IMR-90 (cell line): ENCODE measurements at regions not wholly inside any gene's neighbourhood (a gene's known extent, or its start where the extent isn't known, plus 50 kb on each side); places are given as distances from the start of the nearest gene placed in this dataset.

ENCODE experiments used
- ATAC-seq: fragments of 200-7000 bp; cut with Tn5 transposase; 2 replicates; pipeline ENCODE4 v1.9.1; 2020; ENCODE audit warnings: low read depth, mild to moderate bottlenecking, moderate library complexity
- BruUV-seq: library from RNA; stranded (reverse); fragments of 400-500 nt; replicated peaks from 2 replicates; lab custom pipeline; 2021; lab: Mats Ljungman, UMichigan
- CTCF ChIA-PET: fragments of 300-600 bp; formaldehyde crosslinking; extraction: SDS; loops from one replicate; lab custom pipeline; 2021; ENCODE audit warnings: antibody characterized with exemption; lab: Yijun Ruan, JAX
- POLR2A ChIA-PET: fragments of 300-600 bp; sonication (Branson Sonifier 250); formaldehyde crosslinking; loops from one replicate; lab custom pipeline; 2022; ENCODE audit warnings: antibody characterized with exemption; ENCODE audit not compliant: unreplicated experiment; lab: Charles Lee
- DNase-seq: peaks from one replicate; pipeline ENCODE4 v3.0.0; 2013
- H2AFZ ChIP-seq: replicated peaks from 2 replicates; pipeline ENCODE3; 2013; ENCODE audit warnings: low read length, mild to moderate bottlenecking; ENCODE audit not compliant: poor library complexity
- H2AK5ac ChIP-seq: 2 replicates; pipeline ENCODE4 v1.6.1; 2013; ENCODE audit warnings: low read depth, low read length, inconsistent platforms
- H2AK9ac ChIP-seq: replicated peaks from 2 replicates; pipeline ENCODE3; 2013; ENCODE audit warnings: mild to moderate bottlenecking, low read depth, low read length, moderate library complexity; ENCODE audit not compliant: poor library complexity
- H2BK120ac ChIP-seq: 2 replicates; pipeline ENCODE4 v1.6.1; 2013; ENCODE audit warnings: low read depth, low read length, inconsistent platforms
- H2BK15ac ChIP-seq: 3 replicates; pipeline ENCODE4 v1.6.1; 2013; ENCODE audit warnings: low read depth, low read length, inconsistent platforms
- H2BK20ac ChIP-seq: 2 replicates; pipeline ENCODE4 v1.6.1; 2013; ENCODE audit warnings: low read depth, mild to moderate bottlenecking, inconsistent platforms, low read length, moderate library complexity
- H2BK5ac ChIP-seq: 2 replicates; pipeline ENCODE4 v1.6.1; 2013; ENCODE audit warnings: mild to moderate bottlenecking, low read depth, low read length, inconsistent platforms; ENCODE audit not compliant: poor library complexity, severe bottlenecking
- H3K14ac ChIP-seq: replicated peaks from 2 replicates; pipeline ENCODE4 v1.6.1; 2013; ENCODE audit warnings: low read depth, low read length, inconsistent platforms
- H3K18ac ChIP-seq: 2 replicates; pipeline ENCODE4 v1.6.1; 2013; ENCODE audit warnings: low read depth, low read length, control low read depth
- H3K23ac ChIP-seq: 2 replicates; pipeline ENCODE4 v1.6.1; 2013; ENCODE audit warnings: low read depth, low read length, inconsistent platforms
- H3K27ac ChIP-seq: 2 replicates; pipeline ENCODE4 v1.5.1; 2013; ENCODE audit warnings: mild to moderate bottlenecking, control low read depth, low read length; ENCODE audit not compliant: insufficient read depth
- H3K27me3 ChIP-seq: 2 replicates; pipeline ENCODE4 v1.6.1; 2013; ENCODE audit warnings: low read length; ENCODE audit not compliant: control insufficient read depth, insufficient read depth
- H3K36me3 ChIP-seq: 2 replicates; pipeline ENCODE4 v1.6.1; 2013; ENCODE audit warnings: low read length, mixed read lengths; ENCODE audit not compliant: control insufficient read depth, insufficient read depth
- H3K4ac ChIP-seq: 2 replicates; pipeline ENCODE4 v1.6.1; 2013; ENCODE audit warnings: low read depth, low read length, inconsistent platforms
- H3K4me1 ChIP-seq: 2 replicates; pipeline ENCODE4 v1.6.1; 2013; ENCODE audit warnings: low read length, mixed read lengths; ENCODE audit not compliant: control insufficient read depth, insufficient read depth
- H3K4me2 ChIP-seq: 2 replicates; pipeline ENCODE4 v1.6.1; 2013; ENCODE audit warnings: low read depth, mild to moderate bottlenecking, control low read depth, low read length, moderate library complexity
- H3K4me3 ChIP-seq: 2 replicates; pipeline ENCODE4 v1.5.1; 2013; ENCODE audit warnings: low read depth, mild to moderate bottlenecking, control low read depth, low read length, moderate library complexity; ENCODE audit not compliant: insufficient read depth
- H3K56ac ChIP-seq: 2 replicates; pipeline ENCODE4 v1.6.1; 2013; ENCODE audit warnings: low read length, inconsistent platforms; ENCODE audit not compliant: insufficient read depth; ENCODE audit errors: extremely low read depth
- H3K79me1 ChIP-seq, 2 experiments: 2 replicates each; pipeline ENCODE4 v1.6.1; 2013; ENCODE audit warnings: low read length in 2 of 2, inconsistent platforms in 1 of 2, low read depth in 1 of 2
- H3K9ac ChIP-seq: 2 replicates; pipeline ENCODE4 v1.6.1; 2013; ENCODE audit warnings: low read depth, low read length, control low read depth
- H3K9me1 ChIP-seq: 2 replicates; pipeline ENCODE4 v1.6.1; 2013; ENCODE audit warnings: low read length, inconsistent platforms; ENCODE audit not compliant: insufficient read depth
- H3K9me3 ChIP-seq: 2 replicates; pipeline ENCODE4 v1.6.1; 2013; ENCODE audit warnings: low read length; ENCODE audit not compliant: control insufficient read depth, insufficient read depth
- H4K20me1 ChIP-seq: 2 replicates; pipeline ENCODE4 v1.6.1; 2013; ENCODE audit warnings: low read length, inconsistent platforms; ENCODE audit not compliant: insufficient read depth
- H4K5ac ChIP-seq: 2 replicates; pipeline ENCODE4 v1.6.1; 2013; ENCODE audit warnings: mild to moderate bottlenecking, low read depth, low read length, control low read depth
- H4K8ac ChIP-seq, 2 experiments: 2 replicates each; pipeline ENCODE4 v1.6.1; 2013; ENCODE audit warnings: low read depth in 2 of 2, low read length in 2 of 2, control low read depth in 1 of 2, inconsistent platforms in 1 of 2
- H4K91ac ChIP-seq: 2 replicates; pipeline ENCODE4 v1.6.1; 2013; ENCODE audit warnings: low read depth, low read length, inconsistent platforms; ENCODE audit not compliant: insufficient read depth
- BHLHE40 ChIP-seq: fragments of 150-350 bp; IDR thresholded peaks from 2 replicates; pipeline ENCODE4 v1.6.1; 2016; ENCODE audit warnings: mild to moderate bottlenecking, low read depth, low read length
- CHD1 ChIP-seq: IDR thresholded peaks from 2 replicates; pipeline ENCODE4 v1.6.1; 2012; ENCODE audit warnings: low read depth, low read length, improper control_type of control experiment
- ELK1 ChIP-seq: fragments of 150-350 bp; IDR thresholded peaks from 2 replicates; pipeline ENCODE4 v1.6.1; 2016; ENCODE audit warnings: low read depth, mild to moderate bottlenecking, low read length, moderate library complexity, borderline replicate concordance
- FOS ChIP-seq: fragments of 150-350 bp; IDR thresholded peaks from 2 replicates; pipeline ENCODE4 v1.6.1; 2016; ENCODE audit warnings: low read depth, low read length
- MAFK ChIP-seq: IDR thresholded peaks from 2 replicates; pipeline ENCODE4 v1.6.1; 2012; ENCODE audit warnings: low read depth, low read length, improper control_type of control experiment
- MAZ ChIP-seq: IDR thresholded peaks from 2 replicates; pipeline ENCODE4 v1.6.1; 2012; ENCODE audit warnings: low read depth, mild to moderate bottlenecking, low read length, improper control_type of control experiment, moderate library complexity, borderline replicate concordance
- MXI1 ChIP-seq: IDR thresholded peaks from 2 replicates; pipeline ENCODE4 v1.6.1; 2012; ENCODE audit warnings: low read depth, mild to moderate bottlenecking, low read length, moderate library complexity, borderline replicate concordance
- NFE2L2 ChIP-seq: fragments of 150-350 bp; IDR thresholded peaks from 2 replicates; pipeline ENCODE4 v1.6.1; 2016; ENCODE audit warnings: low read depth, mild to moderate bottlenecking, low read length
- POLR2A ChIP-seq: IDR thresholded peaks from 2 replicates; pipeline ENCODE4 v1.6.1; 2012; ENCODE audit warnings: mild to moderate bottlenecking, low read depth, low read length
- RAD21 ChIP-seq: IDR thresholded peaks from 2 replicates; pipeline ENCODE4 v1.6.1; 2012; ENCODE audit warnings: low read length, improper control_type of control experiment
- RCOR1 ChIP-seq: IDR thresholded peaks from 2 replicates; pipeline ENCODE4 v1.6.1; 2012; ENCODE audit warnings: mild to moderate bottlenecking, low read length, improper control_type of control experiment; ENCODE audit not compliant: insufficient replicate concordance
- RFX5 ChIP-seq: IDR thresholded peaks from 2 replicates; pipeline ENCODE4 v1.8.0; 2012; ENCODE audit warnings: low read depth, mild to moderate bottlenecking, low read length, moderate library complexity
- USF2 ChIP-seq: fragments of 150-350 bp; IDR thresholded peaks from 2 replicates; pipeline ENCODE4 v1.6.1; 2017; ENCODE audit warnings: mild to moderate bottlenecking, antibody characterized with exemption, low read length, low read depth
- WGBS, 2 experiments: methylation state at CpG; one replicate each; pipeline versions ENCODE4 v1.1.5 to v1.1.7; 2013; ENCODE audit warnings: missing lambda C conversion rate in 2 of 2; ENCODE audit not compliant: insufficient read length in 1 of 2; ENCODE audit errors: extremely low coverage in 2 of 2; 5-methylcytosine and 5-hydroxymethylcytosine counted together
- dilution Hi-C: fragments of 300-500 bp; cut with HindIII; formaldehyde crosslinking; loops from one replicate; pipeline ENCODE4 v1.14.3; 2018; ENCODE audit warnings: low sequenced_read_pairs; ENCODE audit not compliant: unreplicated experiment
- in situ Hi-C: fragments of 300-500 bp; cut with MboI; formaldehyde crosslinking; loops from 3 replicates; pipeline ENCODE4 v1.14.3; 2019; ENCODE audit warnings: low sequenced_read_pairs, inconsistent platforms, mixed read lengths
- intact Hi-C: fragments of 100-400 bp; cut with micrococcal nuclease; formaldehyde crosslinking; loops from 2 replicates; pipeline ENCODE4 v1.10.0; 2022

GRCh38 chr7:12865593-12865992 is 178.2 kb downstream of the ARL4A start:
- H3K9ac ChIP-seq, result no peak overlapping the region
- no peak overlapping the region for H2AK9ac ChIP-seq
- dilution Hi-C loops, result no loop called here
- ATAC-seq (no peak), DNase-seq (no peak)
- no peaks in the 10 kb centered on the region for H3K9me3 ChIP-seq
- H3K4me3 ChIP-seq, result no peak overlapping the region
- no peaks in the 10 kb centered on the region for H3K79me1 ChIP-seq
- H4K20me1 ChIP-seq, result no peaks in the 10 kb centered on the region
- CTCF ChIA-PET, result no interaction called here
- H3K18ac ChIP-seq, result no peak overlapping the region
- intact Hi-C loops, result no loop called here
- no peak overlapping the region for H3K14ac ChIP-seq
- H3K36me3 ChIP-seq, result no peaks in the 10 kb centered on the region
- H2AK5ac ChIP-seq, result no peak overlapping the region; the same call in 1 of the 2 replicates
- H4K5ac ChIP-seq, result no peak overlapping the region
- POLR2A ChIA-PET, result no interaction called here
- 0 out of 2 replicates have a peak, but pooled peaks cover 3% of the 10 kb centered on the region for H3K9me1 ChIP-seq
- no peak overlapping the region for H4K8ac ChIP-seq
- no peak overlapping the region for H3K23ac ChIP-seq
- H2BK20ac ChIP-seq, result no peak overlapping the region
- no peak overlapping the region for H3K4ac ChIP-seq
- no peak overlapping the region for H4K91ac ChIP-seq
- H3K27me3 ChIP-seq, result no peaks in the 10 kb centered on the region
- H3K4me2 ChIP-seq, result no peak overlapping the region
- BruUV-seq, result no TSS peak
- H2AFZ ChIP-seq, result no peak overlapping the region
- no peaks in the 10 kb centered on the region for H3K4me1 ChIP-seq
- H2BK15ac ChIP-seq, result no peak overlapping the region
- TF ChIP-seq USF2, result no peak
- TF ChIP-seq RFX5, result no peak
- TF ChIP-seq POLR2A, result no peak
- no peak for TF ChIP-seq BHLHE40
- TF ChIP-seq ELK1, result no peak
- no peak for TF ChIP-seq RCOR1
- no peak for TF ChIP-seq RAD21
- no peak for TF ChIP-seq MAFK
- TF ChIP-seq MAZ, result no peak
- TF ChIP-seq MXI1, result no peak
- no peak for TF ChIP-seq CHD1
- TF ChIP-seq FOS, result no peak
- no peak for TF ChIP-seq NFE2L2
- no peak overlapping the region for H3K56ac ChIP-seq
- no peak overlapping the region for H3K27ac ChIP-seq
- WGBS, 2 experiments, result no CpG with 5 or more reads among the region's 2 CpGs
- H2BK120ac ChIP-seq, result no peak overlapping the region
- in situ Hi-C loops, result no loop called here
- no peak overlapping the region for H2BK5ac ChIP-seq
